HG03460 (cell line): ENCODE measurements at regions not wholly inside any gene's neighbourhood (a gene's known extent, or its start where the extent isn't known, plus 50 kb on each side); places are given as distances from the start of the nearest gene placed in this dataset.

Source experiments
- ATAC-seq: cut with Tn5 transposase; IDR thresholded peaks from one replicate; pipeline ENCODE4 v1.9.1; 2021; ENCODE audit not compliant: unreplicated experiment

- ATAC-seq = no peak
Measured at GRCh38 chr9:116059466-116059865, 94.1 kb upstream of the PAPPA start.

GRCh38 chr9:116060631-116061030, 93.0 kb upstream of the PAPPA start:
- ATAC-seq = no peak

- no peak for ATAC-seq
Measured at GRCh38 chr9:116061546-116062205, 91.9 kb upstream of the PAPPA start.

- no peak for ATAC-seq
Measured at GRCh38 chr9:116062206-116062550, 91.4 kb upstream of the PAPPA start.

- no peak for ATAC-seq
Measured at GRCh38 chr9:116064970-116065369, 88.6 kb upstream of the PAPPA start.

- no peak for ATAC-seq
Measured at GRCh38 chr9:116066221-116066620, 87.4 kb upstream of the PAPPA start.

- no peak for ATAC-seq
Measured at GRCh38 chr9:116067566-116067965, 86.0 kb upstream of the PAPPA start.

GRCh38 chr9:116070256-116070914, 83.2 kb upstream of the PAPPA start:
- ATAC-seq = no peak

- no peak for ATAC-seq
Measured at GRCh38 chr9:116072046-116072445, 81.5 kb upstream of the PAPPA start.

GRCh38 chr9:116073826-116074225, 79.8 kb upstream of the PAPPA start:
- no peak for ATAC-seq

- no peak for ATAC-seq
Measured at GRCh38 chr9:116074658-116075057, 78.9 kb upstream of the PAPPA start.

- ATAC-seq = no peak
Measured at GRCh38 chr9:116075191-116075590, 78.4 kb upstream of the PAPPA start.

GRCh38 chr9:116078640-116079039, 75.0 kb upstream of the PAPPA start:
- no peak for ATAC-seq

- ATAC-seq = no peak
Measured at GRCh38 chr9:116080561-116080960, 73.0 kb upstream of the PAPPA start.

GRCh38 chr9:116081435-116082115, 72.0 kb upstream of the PAPPA start:
- no peak for ATAC-seq

GRCh38 chr9:116083837-116084236, 69.8 kb upstream of the PAPPA start:
- ATAC-seq = no peak

GRCh38 chr9:116084497-116084896, 69.1 kb upstream of the PAPPA start:
- no peak for ATAC-seq

- no peak for ATAC-seq
Measured at GRCh38 chr9:116087246-116087645, 66.3 kb upstream of the PAPPA start.

- ATAC-seq = no peak
Measured at GRCh38 chr9:116087751-116088194, 65.8 kb upstream of the PAPPA start.

GRCh38 chr9:116088396-116088795, 65.2 kb upstream of the PAPPA start:
- no peak for ATAC-seq

GRCh38 chr9:116090030-116090770, 63.4 kb upstream of the PAPPA start:
- no peak for ATAC-seq

- no peak for ATAC-seq
Measured at GRCh38 chr9:116094846-116095245, 58.7 kb upstream of the PAPPA start.
